Ishikawa (cell line): ENCODE measurements at regions not wholly inside any gene's neighbourhood (a gene's known extent, or its start where the extent isn't known, plus 50 kb on each side); places are given as distances from the start of the nearest gene placed in this dataset.

ENCODE experiments used
- CEBPB ChIP-seq: IDR thresholded peaks from 2 replicates; pipeline ENCODE4 v1.6.1; 2012
- CREB1 ChIP-seq: IDR thresholded peaks from 2 replicates; pipeline ENCODE4 v1.6.1; 2012; ENCODE audit warnings: low read depth
- EGR1 ChIP-seq: IDR thresholded peaks from 2 replicates; pipeline ENCODE4 v1.6.1; 2012
- EP300 ChIP-seq: IDR thresholded peaks from 2 replicates; pipeline ENCODE4 v1.6.1; 2012; ENCODE audit warnings: borderline replicate concordance
- FOXM1 ChIP-seq: IDR thresholded peaks from 2 replicates; pipeline ENCODE4 v1.6.1; 2012; ENCODE audit warnings: low read depth, borderline replicate concordance
- MAX ChIP-seq: IDR thresholded peaks from 2 replicates; pipeline ENCODE4 v1.6.1; 2012
- NFIC ChIP-seq: IDR thresholded peaks from 2 replicates; pipeline ENCODE4 v1.6.1; 2012
- RAD21 ChIP-seq: IDR thresholded peaks from 2 replicates; pipeline ENCODE4 v1.6.1; 2012; ENCODE audit warnings: low read depth
- REST ChIP-seq: IDR thresholded peaks from 2 replicates; pipeline ENCODE4 v1.6.1; 2012; ENCODE audit warnings: low read depth, mild to moderate bottlenecking
- TAF1 ChIP-seq: IDR thresholded peaks from 2 replicates; pipeline ENCODE4 v1.6.1; 2012; ENCODE audit warnings: low read depth, mild to moderate bottlenecking
- TCF12 ChIP-seq: IDR thresholded peaks from 2 replicates; pipeline ENCODE4 v1.6.1; 2012; ENCODE audit warnings: low read depth
- TEAD4 ChIP-seq: IDR thresholded peaks from 2 replicates; pipeline ENCODE4 v1.6.1; 2012
- USF1 ChIP-seq: IDR thresholded peaks from 2 replicates; pipeline ENCODE4 v1.6.1; 2012
- YY1 ChIP-seq: IDR thresholded peaks from 2 replicates; pipeline ENCODE4 v1.6.1; 2012; ENCODE audit warnings: low read depth
- ZBTB7A ChIP-seq: IDR thresholded peaks from 2 replicates; pipeline ENCODE4 v1.6.1; 2012; ENCODE audit warnings: low read depth

- TF ChIP-seq REST (no peak), TAF1 (no peak), CREB1 (no peak), USF1 (no peak), TCF12 (no peak), EP300 (no peak), EGR1 (no peak), NFIC (no peak), YY1 (no peak)
These were observed 493.8 kb downstream of the TCERG1L start for GRCh38 chr10:130817674-130818073.

- no peak for TF ChIP-seq FOXM1
- no peak for TF ChIP-seq TCF12
- TF ChIP-seq YY1, result no peak
- no peak for TF ChIP-seq EGR1
These were observed 490.5 kb downstream of the TCERG1L start for GRCh38 chr10:130820880-130821482.

GRCh38 chr10:130824230-130825014 is 487.1 kb downstream of the TCERG1L start:
- TF ChIP-seq RAD21 (no peak), EGR1 (no peak), YY1 (no peak), FOXM1 (no peak), TAF1 (no peak), ZBTB7A (no peak), NFIC (no peak), CREB1 (no peak), TEAD4 (no peak), TCF12 (no peak), CEBPB (no peak), USF1 (no peak), EP300 (no peak), MAX (no peak), REST (no peak)

- no peak for TF ChIP-seq TAF1
- TF ChIP-seq EGR1, result no peak
These were observed 477.9 kb downstream of the TCERG1L start for GRCh38 chr10:130833596-130833995.

GRCh38 chr10:130834170-130834569 is 477.4 kb downstream of the TCERG1L start:
- TF ChIP-seq REST (peak; percentile 82), ZBTB7A (no peak), TEAD4 (no peak)
